ENCODE measurements at regions not wholly inside any gene's neighbourhood (a gene's known extent, or its start where the extent isn't known, plus 50 kb on each side); places are given as distances from the start of the nearest gene placed in this dataset.

DNA sequence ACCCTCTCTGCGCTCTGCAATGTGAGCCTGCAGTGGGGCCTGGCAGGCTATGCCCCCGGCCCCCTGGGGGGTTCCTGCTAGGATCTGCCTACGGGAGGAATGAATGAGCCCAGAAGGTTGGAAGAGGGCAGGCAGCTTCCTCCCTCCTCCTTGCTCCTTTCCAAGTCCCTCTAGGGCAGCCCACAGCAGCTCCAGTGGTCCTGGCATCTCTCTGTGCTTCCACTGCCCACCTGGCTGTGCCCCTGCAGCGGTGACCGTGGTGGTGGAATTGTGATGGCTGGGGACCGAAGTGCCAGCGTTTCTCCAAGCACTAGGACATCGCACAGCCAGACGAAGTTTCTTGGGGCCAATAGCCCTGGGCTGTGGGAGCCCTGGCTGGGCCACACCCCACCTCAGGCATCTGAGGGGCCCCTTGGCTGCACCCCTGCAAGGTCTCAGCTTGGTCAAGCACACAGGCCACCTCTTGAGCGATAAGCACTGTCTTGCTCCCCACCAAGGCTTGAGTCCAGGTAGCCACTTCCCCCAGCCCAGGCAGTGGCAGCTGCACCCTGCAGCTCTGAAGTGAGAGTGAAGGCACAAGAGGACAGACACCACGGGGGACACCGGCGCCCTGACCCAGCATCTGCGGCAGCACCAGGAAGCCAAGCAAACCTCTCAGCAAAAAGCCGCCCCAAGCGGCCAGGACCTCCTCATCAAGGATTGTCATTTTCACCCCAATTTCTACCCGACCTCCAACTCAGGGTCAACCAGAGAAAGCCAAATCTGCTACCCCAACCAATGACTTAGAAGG is 346.3 kb downstream of the CTTN start:
- no peak overlapping the region; the same call in 1 of the 2 replicates for H3K14ac ChIP-seq (ENCODE audit: insufficient read depth, low read length)
- no peaks in the 10 kb centered on the region for H3K9me3 ChIP-seq (ENCODE audit: control insufficient read depth, low read depth, low read length)
- H4K8ac ChIP-seq (replicated peaks; ENCODE audit: insufficient read length, low read depth, low read length): no peak overlapping the region
- Mint-ChIP-seq H3K4me3 (no peak overlapping the region; a peak in 1 of 5 replicates), H3K9me3 (peaks cover 9% of the 10 kb centered on the region in 2 experiments), H3K36me3 (ENCODE audit: insufficient read depth in 1 of 3, low read depth in 3 of 3) (peaks cover 4 to 13% (median 4%) of the 10 kb centered on the region in 3 experiments; a peak in 5 of 7 replicates), H3K27me3 (ENCODE audit: low read depth) (peaks cover 6% of the 10 kb centered on the region), H3K4me1 (peaks cover 39 to 60% of the 10 kb centered on the region in 2 experiments), H3K27ac (peak overlapping the region in 1 of 3 experiments; percentile 56; a peak in 1 of 7 replicates)
- DNase-seq: no peak
- no peak overlapping the region for H3T11ph ChIP-seq (ENCODE audit: low read length)
- no peaks in the 10 kb centered on the region for H4K20me1 ChIP-seq (ENCODE audit: control insufficient read depth, insufficient read depth, insufficient read length)
- no peak overlapping the region for H3K23ac ChIP-seq (ENCODE audit: insufficient read length, low read depth, low read length)
- H2BK20ac ChIP-seq (ENCODE audit: low read depth, low read length, poor library complexity, severe bottlenecking): no peak overlapping the region
- no peak overlapping the region for H4K5ac ChIP-seq (ENCODE audit: insufficient read length, low read depth, low read length)
- H3K23me2 ChIP-seq (ENCODE audit: insufficient read length, low read depth, low read length, poor library complexity, severe bottlenecking): no peaks in the 10 kb centered on the region
- no peak overlapping the region for H3K4me2 ChIP-seq (ENCODE audit: insufficient read depth, insufficient read length, low read length)
- no peak overlapping the region for H2BK15ac ChIP-seq (ENCODE audit: low read depth, low read length)
- no peaks in the 10 kb centered on the region for H3K79me1 ChIP-seq (ENCODE audit: insufficient read depth, low read depth, low read length, poor library complexity, severe bottlenecking)
- no peak overlapping the region for H3K56ac ChIP-seq (ENCODE audit: insufficient read length, low read depth, low read length)
- no peak overlapping the region for H2BK120ac ChIP-seq (ENCODE audit: low read depth, low read length, poor library complexity, severe bottlenecking)
- no peak overlapping the region for H3K9ac ChIP-seq (ENCODE audit: extremely low read depth, insufficient read length, low read length)
- H2AFZ ChIP-seq (ENCODE audit: low read length): no peak overlapping the region
- TF ChIP-seq, protein P1, sequence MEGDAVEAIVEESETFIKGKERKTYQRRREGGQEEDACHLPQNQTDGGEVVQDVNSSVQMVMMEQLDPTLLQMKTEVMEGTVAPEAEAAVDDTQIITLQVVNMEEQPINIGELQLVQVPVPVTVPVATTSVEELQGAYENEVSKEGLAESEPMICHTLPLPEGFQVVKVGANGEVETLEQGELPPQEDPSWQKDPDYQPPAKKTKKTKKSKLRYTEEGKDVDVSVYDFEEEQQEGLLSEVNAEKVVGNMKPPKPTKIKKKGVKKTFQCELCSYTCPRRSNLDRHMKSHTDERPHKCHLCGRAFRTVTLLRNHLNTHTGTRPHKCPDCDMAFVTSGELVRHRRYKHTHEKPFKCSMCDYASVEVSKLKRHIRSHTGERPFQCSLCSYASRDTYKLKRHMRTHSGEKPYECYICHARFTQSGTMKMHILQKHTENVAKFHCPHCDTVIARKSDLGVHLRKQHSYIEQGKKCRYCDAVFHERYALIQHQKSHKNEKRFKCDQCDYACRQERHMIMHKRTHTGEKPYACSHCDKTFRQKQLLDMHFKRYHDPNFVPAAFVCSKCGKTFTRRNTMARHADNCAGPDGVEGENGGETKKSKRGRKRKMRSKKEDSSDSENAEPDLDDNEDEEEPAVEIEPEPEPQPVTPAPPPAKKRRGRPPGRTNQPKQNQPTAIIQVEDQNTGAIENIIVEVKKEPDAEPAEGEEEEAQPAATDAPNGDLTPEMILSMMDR (conservative IDR thresholded peaks at IDR 0.05): no peak
- H3K27me3 ChIP-seq (ENCODE audit: insufficient read depth, low read length): no peaks in the 10 kb centered on the region
- no peak overlapping the region for H2BK5ac ChIP-seq (ENCODE audit: insufficient read length, low read length)
- no peaks in the 10 kb centered on the region for H3K79me2 ChIP-seq (ENCODE audit: insufficient read depth, low read length)
- H2AK5ac ChIP-seq (ENCODE audit: insufficient read length, low read length): no peak overlapping the region
- H3K18ac ChIP-seq (ENCODE audit: insufficient read length, low read depth, low read length): no peak overlapping the region
- peaks cover 6% of the 10 kb centered on the region; the same call in 1 of the 2 replicates for H3K4me1 ChIP-seq (ENCODE audit: insufficient read depth, low read length)
- no peak overlapping the region for H4K91ac ChIP-seq (ENCODE audit: insufficient read length, low read depth, low read length)
- no peak overlapping the region for H2BK12ac ChIP-seq (ENCODE audit: insufficient read length, low read depth, low read length)
- H3K27ac ChIP-seq (ENCODE audit: insufficient read length, low read depth, low read length): no peak overlapping the region
- H3K4ac ChIP-seq (ENCODE audit: low read depth, low read length): no peak overlapping the region
- no CpG with 5 or more reads among the region's 17 CpGs for WGBS (ENCODE audit: extremely low coverage, insufficient read length, low lambda C conversion rate)
